CD14-positive monocyte (primary cell): ENCODE measurements at regions not wholly inside any gene's neighbourhood (a gene's known extent, or its start where the extent isn't known, plus 50 kb on each side); places are given as distances from the start of the nearest gene placed in this dataset.

Experiments used
- DNase-seq, 3 donors: peaks; one replicate each; pipeline ENCODE4 v3.0.0-alpha.2; 2011 to 2022
- H2AFZ ChIP-seq: 2 replicates; pipeline ENCODE4 v1.6.0; 2012; ENCODE audit warnings: mild to moderate bottlenecking, low read depth, low read length, inconsistent platforms; ENCODE audit not compliant: insufficient read depth, poor library complexity, severe bottlenecking
- H3K27ac ChIP-seq, 2 donors: 1 replicate in 1 of 2; 2 replicates in 1 of 2; pipeline ENCODE4 v1.5.1; 2012 to 2013; ENCODE audit warnings: low read length in 2 of 2, control low read depth in 1 of 2, inconsistent platforms in 1 of 2, low read depth in 1 of 2, mild to moderate bottlenecking in 1 of 2
- H3K27me3 ChIP-seq, 2 donors: one replicate each; pipeline versions ENCODE4 v1.6.0 to v1.6.1; 2011 to 2013; ENCODE audit warnings: low read length in 2 of 2; ENCODE audit not compliant: control insufficient read depth in 2 of 2, insufficient read depth in 2 of 2
- H3K36me3 ChIP-seq, 2 donors: replicated peaks in 1 of 2; 1 replicate in 1 of 2; 2 replicates in 1 of 2; pipeline versions ENCODE4 v1.5.1 to v1.6.1; 2012 to 2013; ENCODE audit warnings: low read length in 2 of 2, control low read depth in 1 of 2, inconsistent platforms in 1 of 2, mild to moderate bottlenecking in 1 of 2; ENCODE audit not compliant: insufficient read depth in 2 of 2, control insufficient read depth in 1 of 2
- H3K4me1 ChIP-seq, 2 donors: 1 replicate in 1 of 2; 2 replicates in 1 of 2; pipeline versions ENCODE4 v1.5.1 to v1.6.1; 2012 to 2013; ENCODE audit warnings: low read length in 2 of 2, control low read depth in 1 of 2, inconsistent platforms in 1 of 2, mild to moderate bottlenecking in 1 of 2, moderate library complexity in 1 of 2; ENCODE audit not compliant: insufficient read depth in 2 of 2, control insufficient read depth in 1 of 2
- H3K4me2 ChIP-seq: replicated peaks from 2 replicates; pipeline ENCODE3; 2012; ENCODE audit warnings: low read length, moderate library complexity, mild to moderate bottlenecking; ENCODE audit not compliant: poor library complexity, severe bottlenecking; ENCODE audit errors: extremely low read depth
- H3K4me3 ChIP-seq, 3 experiments: fragments of 200-600 bp in 1 of 3; sonication (generic) in 1 of 3; replicated peaks in 1 of 3; 1 replicate in 2 of 3; 2 replicates in 1 of 3; pipeline ENCODE4 v1.5.1; 2011 to 2013; ENCODE audit warnings: low read length in 3 of 3, mild to moderate bottlenecking in 3 of 3, control low read depth in 2 of 3, low read depth in 2 of 3, inconsistent platforms in 1 of 3, moderate library complexity in 1 of 3
- H3K79me2 ChIP-seq: 2 replicates; pipeline ENCODE4 v1.6.0; 2012; ENCODE audit warnings: mild to moderate bottlenecking, control low read depth, inconsistent platforms, low read length, moderate library complexity; ENCODE audit not compliant: insufficient read depth
- H3K9ac ChIP-seq: 2 replicates; pipeline ENCODE4 v1.6.0; 2017; ENCODE audit warnings: low read length, mild to moderate bottlenecking; ENCODE audit not compliant: insufficient read depth, poor library complexity, severe bottlenecking
- H3K9me3 ChIP-seq, 2 donors: replicated peaks in 1 of 2; 1 replicate in 1 of 2; 2 replicates in 1 of 2; pipeline versions ENCODE4 v1.5.1 to v1.6.1; 2012 to 2013; ENCODE audit warnings: low read length in 2 of 2, control low read depth in 1 of 2; ENCODE audit not compliant: control insufficient read depth in 1 of 2, insufficient read depth in 1 of 2
- H4K20me1 ChIP-seq: 2 replicates; pipeline ENCODE4 v1.6.0; 2012; ENCODE audit warnings: mild to moderate bottlenecking, low read length, control low read depth, moderate library complexity; ENCODE audit not compliant: insufficient read depth
- H3K27ac Mint-ChIP-seq, 7 donors: one replicate each; pipeline ENCODE4 v1.8.0; 2020; ENCODE audit warnings: mild to moderate bottlenecking in 7 of 7, mixed read lengths in 7 of 7, moderate library complexity in 6 of 7, inconsistent platforms in 2 of 7
- H3K27me3 Mint-ChIP-seq, 3 donors: one replicate each; pipeline ENCODE4 v1.8.0; 2021 to 2022; ENCODE audit warnings: low read depth in 3 of 3, mild to moderate bottlenecking in 3 of 3, mixed read lengths in 3 of 3, moderate library complexity in 3 of 3, inconsistent platforms in 1 of 3
- H3K36me3 Mint-ChIP-seq, 2 donors: one replicate each; pipeline ENCODE4 v1.8.0; 2020; ENCODE audit warnings: mixed read lengths in 2 of 2, inconsistent platforms in 1 of 2, mild to moderate bottlenecking in 1 of 2
- H3K4me1 Mint-ChIP-seq: one replicate; pipeline ENCODE4 v1.8.0; 2020; ENCODE audit warnings: mild to moderate bottlenecking, mixed read lengths
- H3K4me3 Mint-ChIP-seq, 2 donors: one replicate each; pipeline ENCODE4 v1.8.0; 2020; ENCODE audit warnings: mild to moderate bottlenecking in 2 of 2, mixed read lengths in 2 of 2, moderate library complexity in 1 of 2
- H3K9me3 Mint-ChIP-seq, 7 donors: one replicate each; pipeline ENCODE4 v1.8.0; 2020 to 2022; ENCODE audit warnings: mixed read lengths in 7 of 7, mild to moderate bottlenecking in 6 of 7, moderate library complexity in 6 of 7, inconsistent platforms in 2 of 7
- WGBS: methylation state at CpG from one replicate; pipeline ENCODE4 v1.1.5; 2013; ENCODE audit warnings: missing lambda C conversion rate; ENCODE audit not compliant: insufficient coverage; 5-methylcytosine and 5-hydroxymethylcytosine counted together
- intact Hi-C, 2 donors: fragments of 100-400 bp; cut with micrococcal nuclease; formaldehyde crosslinking; loops; one replicate each; pipeline versions ENCODE4 v1.15.0 to v1.15.1; 2023
- TF ChIP-seq, protein P1 (sequence below): fragments of 200-600 bp; IDR thresholded peaks from one replicate; pipeline ENCODE4 v1.8.0; 2022; ENCODE audit warnings: antibody characterized with exemption, mild to moderate bottlenecking

- TF ChIP-seq, protein P1, sequence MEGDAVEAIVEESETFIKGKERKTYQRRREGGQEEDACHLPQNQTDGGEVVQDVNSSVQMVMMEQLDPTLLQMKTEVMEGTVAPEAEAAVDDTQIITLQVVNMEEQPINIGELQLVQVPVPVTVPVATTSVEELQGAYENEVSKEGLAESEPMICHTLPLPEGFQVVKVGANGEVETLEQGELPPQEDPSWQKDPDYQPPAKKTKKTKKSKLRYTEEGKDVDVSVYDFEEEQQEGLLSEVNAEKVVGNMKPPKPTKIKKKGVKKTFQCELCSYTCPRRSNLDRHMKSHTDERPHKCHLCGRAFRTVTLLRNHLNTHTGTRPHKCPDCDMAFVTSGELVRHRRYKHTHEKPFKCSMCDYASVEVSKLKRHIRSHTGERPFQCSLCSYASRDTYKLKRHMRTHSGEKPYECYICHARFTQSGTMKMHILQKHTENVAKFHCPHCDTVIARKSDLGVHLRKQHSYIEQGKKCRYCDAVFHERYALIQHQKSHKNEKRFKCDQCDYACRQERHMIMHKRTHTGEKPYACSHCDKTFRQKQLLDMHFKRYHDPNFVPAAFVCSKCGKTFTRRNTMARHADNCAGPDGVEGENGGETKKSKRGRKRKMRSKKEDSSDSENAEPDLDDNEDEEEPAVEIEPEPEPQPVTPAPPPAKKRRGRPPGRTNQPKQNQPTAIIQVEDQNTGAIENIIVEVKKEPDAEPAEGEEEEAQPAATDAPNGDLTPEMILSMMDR = no peak
- Histone ChIP-seq H3K4me1 (no peaks in the 10 kb centered on the region), H3K79me2 (no peaks in the 10 kb centered on the region), H3K36me3 (no peaks in the 10 kb centered on the region), H3K27ac (no peak overlapping the region), H3K4me2 (no peak overlapping the region), H3K9me3 (no peaks in the 10 kb centered on the region), H2AFZ (no peak overlapping the region), H3K27me3 (no peaks in the 10 kb centered on the region), H3K4me3 (no peak overlapping the region), H3K9ac (no peak overlapping the region), H4K20me1 (no peaks in the 10 kb centered on the region)
- no peak for DNase-seq
- H3K36me3 Mint-ChIP-seq = no peaks in the 10 kb centered on the region
- peaks cover 0 to 3% (median 0%) of the 10 kb centered on the region in 3 donors for H3K27me3 Mint-ChIP-seq
- peaks cover 0 to 13% (median 1%) of the 10 kb centered on the region in 7 donors for H3K9me3 Mint-ChIP-seq
- H3K27ac Mint-ChIP-seq = no peak overlapping the region
- WGBS = 100% methylated on average over 4 of the region's 4 CpGs
- intact Hi-C loops = no loop called here
- H3K4me3 Mint-ChIP-seq = no peak overlapping the region
- H3K4me1 Mint-ChIP-seq = no peaks in the 10 kb centered on the region
Observed at GRCh38 chr11:80103142-80103859, 662.5 kb upstream of the TENM4 start.

DNA sequence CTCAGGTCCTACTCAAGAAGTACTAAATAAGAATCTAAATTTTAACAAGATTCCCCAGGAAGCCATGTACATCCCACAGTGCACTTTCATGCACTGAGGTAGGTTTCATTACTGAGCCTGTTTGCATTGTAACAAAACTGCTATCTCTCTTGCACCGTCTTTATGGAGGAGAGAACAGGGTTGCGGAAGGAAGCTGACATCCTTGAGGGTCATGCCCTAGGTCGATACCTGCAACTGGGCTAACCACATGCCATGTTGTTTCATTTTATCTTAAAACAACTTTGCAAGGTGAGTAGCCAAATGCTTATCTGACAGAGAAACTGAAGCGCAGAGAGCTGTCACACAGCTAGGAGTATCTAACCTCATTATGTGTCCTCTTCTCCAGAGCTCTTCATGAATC, 656.3 kb upstream of the TENM4 start:
- Mint-ChIP-seq H3K4me1 (no peaks in the 10 kb centered on the region), H3K36me3 (no peaks in the 10 kb centered on the region), H3K27me3 (peaks cover 0 to 1% (median 0%) of the 10 kb centered on the region in 3 donors), H3K9me3 (peaks cover 0 to 11% (median 1%) of the 10 kb centered on the region in 7 donors), H3K27ac (no peak overlapping the region), H3K4me3 (no peak overlapping the region)
- intact Hi-C loops = no loop called here
- no peaks in the 10 kb centered on the region for H3K4me1 ChIP-seq
- DNase-seq = no peak
- H3K9me3 ChIP-seq = no peaks in the 10 kb centered on the region
- H3K4me3 ChIP-seq = no peak overlapping the region
- no peaks in the 10 kb centered on the region for H3K36me3 ChIP-seq
- no peaks in the 10 kb centered on the region for H4K20me1 ChIP-seq
- TF ChIP-seq, protein P1 = no peak
- H3K79me2 ChIP-seq = no peaks in the 10 kb centered on the region
- H3K27me3 ChIP-seq = no peaks in the 10 kb centered on the region
- no peak overlapping the region for H3K4me2 ChIP-seq
- H3K9ac ChIP-seq = no peak overlapping the region
- H2AFZ ChIP-seq = no peak overlapping the region
- 75% methylated on average over 2 of the region's 4 CpGs for WGBS
- H3K27ac ChIP-seq = no peak overlapping the region
